CD4-positive, alpha-beta T cell (primary cell): ENCODE measurements at regions not wholly inside any gene's neighbourhood (a gene's known extent, or its start where the extent isn't known, plus 50 kb on each side); places are given as distances from the start of the nearest gene placed in this dataset.

Experiments
- ATAC-seq: fragments of 200-7000 bp; cut with Tn5 transposase; one replicate; pipeline ENCODE4 v1.10.0; 2022; ENCODE audit warnings: mild to moderate bottlenecking; ENCODE audit not compliant: poor library complexity
- CTCF ChIA-PET: fragments of 350-600 bp; sonication (Branson Sonifier 250); formaldehyde crosslinking; loops from one replicate; lab custom pipeline; 2021; ENCODE audit warnings: antibody characterized with exemption, inconsistent platforms; lab: Charles Lee
- POLR2A ChIA-PET: fragments of 350-600 bp; sonication (Branson Sonifier 250); formaldehyde crosslinking; loops from one replicate; lab custom pipeline; 2021; ENCODE audit warnings: antibody characterized with exemption, inconsistent platforms; lab: Charles Lee
- DNase-seq, 14 experiments: peaks; one replicate each; pipeline ENCODE4 v3.0.0-alpha.2; 2013 to 2020; ENCODE audit warnings: mixed read lengths in 2 of 14
- H3K27ac ChIP-seq, 2 donors: one replicate each; pipeline versions ENCODE4 v1.5.1 to v1.7.0; 2013; ENCODE audit warnings: low read length in 2 of 2, low read depth in 1 of 2, mild to moderate bottlenecking in 1 of 2
- H3K27me3 ChIP-seq, 2 experiments: 1 replicate in 1 of 2; 2 replicates in 1 of 2; pipeline versions ENCODE4 v1.6.1 to v1.7.0; 2013; ENCODE audit warnings: low read length in 2 of 2, control low read depth in 1 of 2, mild to moderate bottlenecking in 1 of 2, moderate library complexity in 1 of 2; ENCODE audit not compliant: insufficient read depth in 2 of 2, control insufficient read depth in 1 of 2
- H3K36me3 ChIP-seq: one replicate; pipeline ENCODE4 v1.6.1; 2013; ENCODE audit warnings: low read length, control low read depth; ENCODE audit not compliant: insufficient read depth
- H3K4me1 ChIP-seq: one replicate; pipeline ENCODE4 v1.6.1; 2013; ENCODE audit warnings: low read length, control low read depth; ENCODE audit not compliant: insufficient read depth
- H3K4me3 ChIP-seq: one replicate; pipeline ENCODE4 v1.5.1; 2013; ENCODE audit warnings: mild to moderate bottlenecking, low read length, moderate library complexity
- H3K9me3 ChIP-seq, 2 experiments: 1 replicate in 1 of 2; 2 replicates in 1 of 2; pipeline versions ENCODE4 v1.6.1 to v1.7.0; 2013; ENCODE audit warnings: low read length in 2 of 2, mild to moderate bottlenecking in 2 of 2, control low read depth in 1 of 2, moderate library complexity in 1 of 2; ENCODE audit not compliant: control insufficient read depth in 1 of 2, insufficient read depth in 1 of 2
- H3K27ac Mint-ChIP-seq: one replicate; pipeline ENCODE4 v1.8.0; 2020; ENCODE audit warnings: mixed read lengths
- H3K27me3 Mint-ChIP-seq: one replicate; pipeline ENCODE4 v1.8.0; 2021; ENCODE audit warnings: mixed read lengths
- H3K36me3 Mint-ChIP-seq: one replicate; pipeline ENCODE4 v1.8.0; 2021; ENCODE audit warnings: low read depth, mixed read lengths
- H3K4me1 Mint-ChIP-seq: one replicate; pipeline ENCODE4 v1.8.0; 2021; ENCODE audit warnings: low read depth, mixed read lengths
- H3K4me3 Mint-ChIP-seq: one replicate; pipeline ENCODE4 v1.8.0; 2020; ENCODE audit warnings: mild to moderate bottlenecking, mixed read lengths
- H3K9me3 Mint-ChIP-seq: one replicate; pipeline ENCODE4 v1.8.0; 2020; ENCODE audit warnings: mixed read lengths
- CTCF ChIP-seq: fragments of 200-600 bp; IDR thresholded peaks from one replicate; pipeline ENCODE4 v1.8.0; 2022; ENCODE audit warnings: antibody characterized with exemption, mild to moderate bottlenecking
- intact Hi-C, 2 experiments: fragments of 100-400 bp; cut with DNase I in 1 of 2; cut with micrococcal nuclease in 1 of 2; formaldehyde crosslinking; loops; one replicate each; pipeline versions ENCODE4 v1.15.1 to v1.9.0; 2023 to 2025; cut with DNase I, micrococcal nuclease

DNA sequence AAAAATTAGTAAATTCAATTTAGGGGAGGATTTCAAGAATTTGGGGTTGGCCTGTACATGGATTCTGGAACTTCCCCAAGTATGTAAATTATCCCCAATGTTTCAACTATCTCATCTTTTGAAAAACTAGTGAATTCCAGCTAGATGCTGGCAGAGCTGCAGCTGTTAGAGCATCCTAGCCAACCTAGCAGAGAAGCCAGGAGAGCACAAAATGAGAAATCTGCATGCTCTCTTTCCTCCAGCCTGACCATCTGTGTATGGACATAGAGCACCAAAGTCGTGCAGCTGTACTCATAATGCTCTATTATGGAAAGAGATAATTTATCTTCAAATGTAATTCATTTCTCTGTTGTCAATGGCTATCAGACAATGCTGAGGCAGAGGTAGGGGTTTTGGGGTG lies 1217.7 kb downstream of the PCDH19 start:
- no peak overlapping the region for H3K27ac Mint-ChIP-seq
- intact Hi-C loops: no loop called here
- no peaks in the 10 kb centered on the region for H3K27me3 Mint-ChIP-seq
- Histone ChIP-seq H3K9me3 (no peaks in the 10 kb centered on the region), H3K4me3 (no peak overlapping the region), H3K36me3 (no peaks in the 10 kb centered on the region), H3K27ac (no peak overlapping the region), H3K27me3 (no peaks in the 10 kb centered on the region), H3K4me1 (no peaks in the 10 kb centered on the region)
- H3K4me1 Mint-ChIP-seq: no peaks in the 10 kb centered on the region
- POLR2A ChIA-PET: no interaction called here
- CTCF ChIA-PET: no interaction called here
- DNase-seq: no peak
- no peaks in the 10 kb centered on the region for H3K9me3 Mint-ChIP-seq
- H3K36me3 Mint-ChIP-seq: no peaks in the 10 kb centered on the region
- no peak for TF ChIP-seq CTCF
- H3K4me3 Mint-ChIP-seq: no peak overlapping the region
- no peak for ATAC-seq

DNA sequence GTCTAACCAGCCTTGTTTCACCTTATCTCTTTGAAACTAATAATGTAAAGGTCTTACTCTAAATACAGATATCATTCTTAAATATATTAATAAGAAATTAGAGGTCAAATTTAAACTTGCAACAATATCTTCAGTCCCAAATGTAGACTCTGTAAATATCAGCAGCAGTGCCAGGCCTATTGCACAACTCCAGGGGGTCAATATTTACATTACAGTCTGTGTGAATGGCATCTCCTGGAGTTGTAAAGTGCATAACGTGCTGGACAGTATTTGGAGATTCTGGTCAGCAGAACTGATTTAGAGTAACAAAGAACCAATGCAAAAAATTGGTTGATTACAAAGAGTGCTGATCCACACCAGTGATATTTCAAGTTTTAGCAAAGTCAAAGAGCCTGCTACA lies 1225.9 kb downstream of the PCDH19 start:
- no peaks in the 10 kb centered on the region for H3K4me1 Mint-ChIP-seq
- TF ChIP-seq CTCF: no peak
- H3K27ac ChIP-seq: no peak overlapping the region
- no peaks in the 10 kb centered on the region for H3K36me3 Mint-ChIP-seq
- H3K4me3 ChIP-seq: no peak overlapping the region
- DNase-seq (no peak), ATAC-seq (no peak)
- H3K27me3 ChIP-seq: no peaks in the 10 kb centered on the region
- H3K9me3 ChIP-seq: no peaks in the 10 kb centered on the region
- intact Hi-C loops: no loop called here
- no peaks in the 10 kb centered on the region for H3K36me3 ChIP-seq
- CTCF ChIA-PET: no interaction called here
- H3K9me3 Mint-ChIP-seq: no peaks in the 10 kb centered on the region
- no peak overlapping the region for H3K27ac Mint-ChIP-seq
- H3K4me3 Mint-ChIP-seq: no peak overlapping the region
- POLR2A ChIA-PET: no interaction called here
- H3K4me1 ChIP-seq: no peaks in the 10 kb centered on the region
- no peaks in the 10 kb centered on the region for H3K27me3 Mint-ChIP-seq

GRCh38 chrX:99172958-99173357 lies 1237.1 kb downstream of the PCDH19 start:
- Histone ChIP-seq H3K4me3 (no peak overlapping the region), H3K36me3 (no peaks in the 10 kb centered on the region), H3K27ac (no peak overlapping the region), H3K4me1 (no peaks in the 10 kb centered on the region), H3K9me3 (no peaks in the 10 kb centered on the region), H3K27me3 (no peaks in the 10 kb centered on the region)
- Mint-ChIP-seq H3K4me3 (no peak overlapping the region), H3K9me3 (peaks cover 3% of the 10 kb centered on the region), H3K4me1 (no peaks in the 10 kb centered on the region), H3K36me3 (no peaks in the 10 kb centered on the region), H3K27ac (no peak overlapping the region), H3K27me3 (no peaks in the 10 kb centered on the region)
- ATAC-seq (no peak), DNase-seq (no peak)
- POLR2A ChIA-PET: no interaction called here
- CTCF ChIA-PET: no interaction called here
- no peak for TF ChIP-seq CTCF
- intact Hi-C loops: no loop called here
